Activated T-cell treated with anti-CD3 and anti-CD28 coated beads for 1 hour (primary cell): ENCODE measurements at regions not wholly inside any gene's neighbourhood (a gene's known extent, or its start where the extent isn't known, plus 50 kb on each side); places are given as distances from the start of the nearest gene placed in this dataset.
"Not testable (repeated sequence)": the region's sequence is repeated elsewhere in the genome, so short reads cannot be mapped to it uniquely, and the experiment has no call there.

ENCODE experiments used
- DNase-seq: peaks from one replicate; pipeline ENCODE4 v3.0.0-alpha.2; 2020; ENCODE audit warnings: low read depth

DNA sequence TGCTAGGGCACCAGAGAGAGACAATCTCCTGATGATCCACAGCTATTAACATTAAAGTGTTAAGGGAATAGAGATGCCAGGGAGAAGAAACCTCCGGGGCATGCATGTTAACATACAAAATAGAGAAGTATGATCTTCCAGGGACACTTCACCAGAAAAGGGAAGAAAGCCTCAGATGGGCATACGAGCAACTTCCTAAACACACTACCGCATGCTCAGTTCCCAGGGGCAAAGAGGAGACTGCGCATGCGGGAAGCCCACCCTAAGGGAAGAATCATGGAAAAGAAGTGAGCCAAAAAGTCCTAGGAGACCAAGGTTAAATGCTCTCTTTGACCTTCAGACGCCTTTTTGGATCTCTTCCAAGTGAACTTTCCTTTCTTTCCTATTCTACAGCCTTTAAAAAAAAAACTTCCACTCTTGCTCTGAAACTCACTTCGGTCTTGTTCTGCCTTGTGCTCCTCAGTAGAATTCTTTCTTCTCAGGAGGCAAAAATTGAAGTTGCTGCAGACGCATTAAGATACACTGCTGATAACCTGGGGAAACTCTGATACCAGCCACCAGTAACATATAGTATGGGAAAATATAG, 1211.3 kb downstream of the REEP3 start:
- no peak for DNase-seq

DNA sequence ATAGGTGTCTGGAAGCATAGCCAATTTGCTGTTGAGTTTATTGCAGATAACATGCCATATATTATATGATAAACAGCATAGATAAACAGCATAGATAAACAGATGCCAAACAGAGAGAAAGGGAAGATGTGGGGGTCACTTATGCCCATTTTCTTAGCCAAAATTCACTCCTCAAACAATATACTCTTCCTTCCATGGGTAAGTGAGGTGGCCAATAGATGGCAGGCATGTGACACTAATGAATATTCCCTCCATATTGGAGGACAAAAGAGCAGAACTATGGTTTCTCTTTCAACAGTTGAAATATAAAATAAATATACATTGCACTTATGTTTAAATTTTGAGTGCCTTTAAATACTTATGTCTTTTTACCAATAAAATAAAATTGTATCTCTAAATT, 1212.8 kb downstream of the REEP3 start:
- no peak for DNase-seq

- DNase-seq = no peak
Measured at GRCh38 chr10:64738462-64738861, 1217.3 kb downstream of the REEP3 start.

DNA sequence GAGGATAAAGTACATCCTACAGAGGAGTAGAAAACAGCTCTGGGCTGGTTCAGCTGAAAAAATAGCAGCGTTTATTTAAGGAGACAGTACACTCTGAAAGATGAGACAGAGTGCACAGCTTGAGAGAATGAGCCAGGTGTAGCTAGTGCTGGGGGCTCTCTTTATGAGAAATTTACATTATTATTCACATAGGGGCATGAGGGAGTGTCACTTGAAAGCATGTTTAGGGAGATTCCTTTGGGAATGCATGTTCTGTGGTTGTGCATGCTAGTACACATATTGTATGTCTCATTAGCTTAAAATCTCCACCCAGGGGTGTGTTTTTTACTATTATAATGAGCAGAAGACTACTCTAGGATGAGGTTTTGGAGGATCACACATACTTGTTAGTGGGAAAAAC, 1224.4 kb downstream of the REEP3 start:
- DNase-seq = no peak

- DNase-seq = no peak
Measured at GRCh38 chr10:64750672-64751071, 1229.5 kb downstream of the REEP3 start.

DNA sequence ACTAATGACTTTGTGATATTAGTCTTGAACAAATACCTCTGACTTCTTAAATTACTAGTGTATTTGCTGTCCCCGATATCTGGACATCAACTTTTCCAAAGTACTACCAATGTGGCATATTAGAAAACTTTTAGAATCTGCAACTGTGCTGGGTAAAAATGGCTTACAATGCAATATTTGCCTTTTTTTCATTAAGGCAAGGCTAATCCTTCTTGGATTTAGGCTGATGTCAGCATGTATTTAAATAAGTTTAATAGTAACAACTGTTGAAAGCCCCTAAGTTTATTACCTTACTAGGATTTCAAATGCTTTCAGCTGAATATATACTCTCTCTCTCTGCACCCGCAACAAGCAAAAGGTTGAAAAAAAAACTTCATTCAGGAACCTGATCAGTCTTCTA, 1232.3 kb downstream of the REEP3 start:
- no peak for DNase-seq

- no peak for DNase-seq
Measured at GRCh38 chr10:64760371-64760770, 1239.2 kb downstream of the REEP3 start.

GRCh38 chr10:64762861-64763260, 1241.7 kb downstream of the REEP3 start:
- DNase-seq = no peak

DNA sequence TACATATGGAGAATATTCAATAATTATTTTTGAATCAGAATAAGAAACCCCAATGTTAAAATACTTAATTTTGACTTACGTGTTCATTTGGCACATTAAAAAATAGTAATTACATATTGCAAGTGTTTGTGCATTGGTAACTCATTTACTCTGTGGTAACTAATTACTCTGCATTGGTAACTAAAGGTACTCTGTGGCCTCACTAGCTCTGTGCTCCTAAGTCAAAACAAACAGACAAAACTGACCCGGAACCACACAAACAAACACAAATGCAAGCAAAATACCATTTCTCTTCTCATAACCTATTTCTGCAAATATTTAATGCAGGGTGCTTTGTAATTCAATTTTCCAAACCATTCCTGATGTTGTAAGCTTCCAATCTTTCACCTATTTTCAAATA, 1244.3 kb downstream of the REEP3 start:
- DNase-seq = no peak

DNA sequence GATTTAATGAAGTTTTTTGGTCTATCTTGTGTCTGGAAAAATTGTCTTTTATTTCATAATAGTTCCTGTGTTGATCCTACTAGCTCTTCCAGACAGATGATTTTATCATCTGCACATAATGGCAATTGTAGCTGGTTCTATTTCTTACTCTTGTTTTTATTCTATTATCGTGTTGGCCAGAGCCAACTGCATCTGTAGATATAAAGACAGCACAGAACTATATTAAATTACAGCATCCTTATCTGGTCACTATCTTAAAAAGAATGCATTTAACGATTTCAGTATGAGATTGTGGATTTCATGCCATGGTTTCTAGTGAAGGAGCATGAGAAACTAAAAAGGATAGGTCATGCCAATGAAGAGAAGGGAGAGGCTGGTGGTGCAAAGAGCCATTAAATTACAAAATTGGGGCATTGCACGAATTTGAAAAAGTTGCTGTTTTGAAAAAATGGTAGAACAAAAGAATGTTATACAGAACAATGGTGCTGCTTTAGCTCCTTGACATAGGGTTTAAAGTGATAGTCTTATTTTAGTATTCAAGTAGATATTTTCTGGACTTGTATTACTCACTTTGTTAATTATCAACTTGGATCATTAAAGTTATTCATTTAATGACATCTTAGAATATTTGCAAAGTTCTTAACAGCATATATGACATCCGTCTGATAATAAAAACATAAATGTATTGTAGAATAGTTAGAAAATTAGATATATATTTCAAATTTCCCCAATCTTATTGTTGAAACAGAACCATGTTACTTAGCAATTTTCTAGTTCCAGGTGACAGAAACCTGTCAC, 1250.3 kb downstream of the REEP3 start:
- no peak for DNase-seq

DNA sequence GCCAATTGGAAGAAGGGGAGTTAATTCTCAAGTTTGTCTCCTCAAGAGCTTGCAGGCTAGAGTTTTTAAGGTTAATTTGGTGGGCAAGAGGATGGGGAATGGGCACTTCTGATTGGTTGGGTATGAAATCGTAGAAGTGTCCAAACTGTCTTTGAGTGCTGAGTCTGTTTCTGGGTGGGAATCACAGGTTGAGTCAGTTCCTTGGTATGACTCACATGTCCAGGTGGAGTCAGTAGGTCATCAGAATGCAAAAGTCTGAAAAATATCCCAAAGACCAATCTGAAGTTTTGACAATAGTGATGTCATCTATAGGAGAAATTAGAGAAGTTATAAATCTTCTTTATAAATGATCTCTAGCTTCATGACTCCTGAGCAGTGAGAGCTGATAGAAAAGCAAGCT, 1252.2 kb downstream of the REEP3 start:
- no peak for DNase-seq

DNA sequence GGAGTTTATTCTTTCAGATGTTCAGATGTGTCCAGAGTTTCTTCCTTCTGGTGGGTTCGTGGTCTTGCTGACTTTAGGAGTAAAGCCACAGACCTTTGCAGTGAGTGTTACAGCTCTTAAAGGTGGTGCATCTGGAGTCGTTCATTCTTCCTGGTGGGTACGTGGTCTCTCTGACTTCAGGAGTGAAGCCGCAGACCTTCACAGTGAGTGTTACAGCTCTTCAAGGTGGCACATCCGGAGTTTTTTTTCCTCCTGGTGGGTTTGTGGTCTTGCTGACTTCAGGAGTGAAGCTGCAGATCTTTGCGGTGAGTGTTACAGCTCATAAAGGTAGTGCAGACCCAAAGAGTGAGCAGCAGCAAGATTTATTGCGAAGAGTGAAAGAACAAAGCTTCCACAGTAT, 1263.2 kb downstream of the REEP3 start:
- DNase-seq = not testable (repeated sequence)

DNA sequence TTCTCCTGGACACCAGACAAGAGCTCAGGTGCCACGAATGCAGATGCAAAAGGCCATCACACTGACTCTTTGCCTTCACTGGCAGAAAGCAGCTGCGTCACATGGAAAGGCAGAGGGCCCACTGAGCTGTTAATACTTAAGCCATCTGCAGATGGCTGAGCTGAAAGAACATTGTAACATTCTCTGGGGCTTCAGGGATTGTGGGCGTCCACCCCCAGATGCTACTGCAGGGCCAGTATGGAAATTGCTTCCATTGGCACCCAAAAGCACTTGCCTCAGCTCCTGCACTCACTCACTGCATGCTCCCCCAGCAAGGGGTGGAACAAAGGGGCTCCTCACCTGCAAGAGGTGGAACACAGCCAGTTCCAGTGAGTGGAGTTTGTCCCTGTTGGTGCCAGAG, 1264.6 kb downstream of the REEP3 start:
- DNase-seq = no peak

DNA sequence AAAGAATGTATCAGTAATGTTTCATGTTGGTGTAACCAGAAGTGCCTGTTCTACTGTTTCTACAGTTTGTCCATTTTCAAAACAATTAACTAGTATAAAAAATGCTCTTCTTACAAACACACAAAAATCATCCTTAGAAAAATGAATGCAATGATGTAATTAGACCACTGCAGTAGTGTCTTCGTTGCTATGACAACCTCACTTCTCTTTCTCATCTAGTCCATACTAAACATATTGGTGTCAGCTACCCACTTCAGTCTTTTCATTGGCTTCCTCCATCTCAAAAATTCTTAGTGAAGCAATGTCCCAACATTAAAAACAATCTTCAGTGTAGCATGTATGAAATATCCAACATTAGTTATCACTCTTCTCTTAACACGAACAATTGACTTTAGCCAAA, 1265.8 kb downstream of the REEP3 start:
- no peak for DNase-seq

- no peak for DNase-seq
Measured at GRCh38 chr10:64795847-64796246, 1274.6 kb downstream of the REEP3 start.

- no peak for DNase-seq
Measured at GRCh38 chr10:64798297-64798696, 1277.1 kb downstream of the REEP3 start.

DNA sequence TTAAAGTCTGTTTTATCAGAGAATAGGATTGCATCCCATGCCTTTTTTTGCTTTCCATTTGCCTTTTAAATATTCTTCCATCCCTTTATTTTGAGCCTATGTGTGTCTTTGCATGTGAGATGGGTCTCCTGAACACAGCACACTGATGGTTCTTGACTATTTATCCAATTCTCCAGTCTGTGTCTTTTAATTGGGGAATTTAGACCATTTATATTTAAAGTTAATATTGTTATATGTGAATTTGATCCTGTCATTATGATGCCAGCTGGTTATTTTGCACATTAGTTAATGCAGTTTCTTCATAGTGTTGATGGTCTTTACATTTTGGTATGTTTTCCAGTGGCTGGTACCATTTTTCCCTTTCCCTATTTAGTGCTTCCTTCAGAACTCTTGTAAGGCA, 1287.0 kb downstream of the REEP3 start:
- not testable (repeated sequence) for DNase-seq

GRCh38 chr10:64810046-64810445, 1288.8 kb downstream of the REEP3 start:
- DNase-seq = not testable (repeated sequence)

DNA sequence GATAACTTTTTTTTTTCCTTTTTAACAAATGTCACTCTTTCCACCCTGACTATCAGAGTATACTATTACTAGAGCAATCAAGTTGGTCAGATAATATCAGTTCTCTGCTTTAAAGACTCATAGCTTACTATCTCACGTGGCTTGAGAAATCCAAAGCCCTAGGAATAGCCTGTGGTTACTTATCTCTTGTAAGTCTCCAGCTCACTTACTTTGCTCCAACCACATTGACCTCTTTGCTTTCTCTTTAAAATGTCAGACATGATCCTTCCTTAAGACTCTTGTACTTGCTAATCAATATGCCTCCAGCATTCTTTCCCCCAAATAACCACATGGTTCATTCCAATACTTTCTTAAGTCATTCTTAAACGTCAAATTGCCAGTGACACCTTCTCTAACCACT, 1292.2 kb downstream of the REEP3 start:
- DNase-seq = no peak

- DNase-seq = no peak
Measured at GRCh38 chr10:64814201-64814600, 1293.0 kb downstream of the REEP3 start.

- DNase-seq = no peak
Measured at GRCh38 chr10:64829888-64830412, 1308.7 kb downstream of the REEP3 start.

DNA sequence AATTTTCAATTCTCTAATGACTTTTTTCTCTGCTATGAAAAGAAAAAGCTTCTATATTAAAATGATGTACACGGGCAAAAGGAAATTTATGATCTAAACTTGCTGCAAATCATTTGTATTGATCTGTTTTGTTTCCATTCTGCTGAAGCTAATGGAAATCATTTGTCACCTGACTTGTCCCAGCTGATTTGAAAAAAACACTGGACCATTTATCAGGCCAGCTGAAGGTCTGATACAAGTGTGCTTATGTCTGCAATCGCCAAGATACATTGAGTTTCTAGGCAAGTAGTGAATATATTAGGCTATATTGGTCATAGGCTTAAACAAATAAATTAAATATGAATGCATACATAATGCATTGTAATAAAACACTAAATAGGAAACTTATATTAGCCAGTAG, 1309.7 kb downstream of the REEP3 start:
- no peak for DNase-seq

DNA sequence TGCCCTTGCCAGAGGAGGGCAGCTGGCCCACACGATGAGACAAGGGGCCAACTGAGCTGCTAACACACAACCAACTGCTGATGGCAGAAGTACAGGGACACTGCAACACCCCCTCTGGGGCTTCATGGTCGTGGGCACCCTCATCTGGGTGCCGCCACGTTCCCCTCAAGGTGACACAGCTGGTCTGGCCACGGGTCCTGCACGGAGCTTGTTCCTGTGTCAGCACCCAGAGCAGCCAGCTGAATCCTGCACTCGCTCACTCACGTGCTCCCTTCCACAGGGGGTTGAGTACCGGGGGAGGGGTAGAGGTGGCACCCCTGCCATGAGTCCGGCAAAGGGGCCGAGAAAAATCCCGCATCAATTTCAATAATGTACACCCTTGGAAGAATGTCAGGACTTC, 1319.1 kb downstream of the REEP3 start:
- DNase-seq = no peak

DNA sequence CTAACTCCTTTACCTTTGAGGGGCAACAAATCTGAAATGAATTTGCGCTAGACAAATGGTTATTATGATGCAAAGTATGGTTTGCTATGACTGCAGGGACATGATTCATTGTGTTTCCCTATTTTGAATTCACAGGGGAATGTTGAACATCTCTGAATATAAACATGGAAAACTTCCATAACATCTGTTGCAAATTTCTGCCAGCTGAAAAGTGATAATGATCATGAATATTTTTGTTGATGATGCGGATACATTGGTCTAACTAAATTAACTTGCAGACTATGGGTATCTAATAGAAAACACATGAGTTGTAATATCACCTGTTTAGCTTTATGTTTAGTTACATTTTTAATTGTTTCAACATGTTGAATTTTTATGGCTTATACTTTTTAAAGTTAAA, 1325.5 kb downstream of the REEP3 start:
- DNase-seq = no peak
